ENCODE measurements at regions not wholly inside any gene's neighbourhood (a gene's known extent, or its start where the extent isn't known, plus 50 kb on each side); places are given as distances from the start of the nearest gene placed in this dataset.

DNA sequence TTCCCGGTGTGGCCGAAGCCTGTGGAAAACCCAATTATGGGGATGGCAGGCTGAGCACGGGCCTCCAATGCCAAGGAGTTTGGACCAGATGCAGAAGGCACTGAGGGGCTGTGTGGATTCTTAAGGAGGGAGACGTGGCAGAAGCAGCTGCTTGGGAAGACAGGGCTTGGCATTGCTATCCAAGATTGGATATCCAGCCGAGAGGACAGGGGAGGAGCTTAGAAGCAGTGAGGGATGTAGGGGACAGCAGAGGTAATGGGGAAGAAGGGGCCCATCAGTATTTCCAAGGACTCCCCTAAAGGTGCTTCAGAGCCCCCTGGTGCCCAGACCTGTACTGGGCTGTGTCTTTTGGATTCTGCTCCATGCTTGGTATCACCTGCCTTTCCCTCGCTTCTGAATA lies 112.8 kb upstream of the TLE3 start:
- TF ChIP-seq, protein P1, sequence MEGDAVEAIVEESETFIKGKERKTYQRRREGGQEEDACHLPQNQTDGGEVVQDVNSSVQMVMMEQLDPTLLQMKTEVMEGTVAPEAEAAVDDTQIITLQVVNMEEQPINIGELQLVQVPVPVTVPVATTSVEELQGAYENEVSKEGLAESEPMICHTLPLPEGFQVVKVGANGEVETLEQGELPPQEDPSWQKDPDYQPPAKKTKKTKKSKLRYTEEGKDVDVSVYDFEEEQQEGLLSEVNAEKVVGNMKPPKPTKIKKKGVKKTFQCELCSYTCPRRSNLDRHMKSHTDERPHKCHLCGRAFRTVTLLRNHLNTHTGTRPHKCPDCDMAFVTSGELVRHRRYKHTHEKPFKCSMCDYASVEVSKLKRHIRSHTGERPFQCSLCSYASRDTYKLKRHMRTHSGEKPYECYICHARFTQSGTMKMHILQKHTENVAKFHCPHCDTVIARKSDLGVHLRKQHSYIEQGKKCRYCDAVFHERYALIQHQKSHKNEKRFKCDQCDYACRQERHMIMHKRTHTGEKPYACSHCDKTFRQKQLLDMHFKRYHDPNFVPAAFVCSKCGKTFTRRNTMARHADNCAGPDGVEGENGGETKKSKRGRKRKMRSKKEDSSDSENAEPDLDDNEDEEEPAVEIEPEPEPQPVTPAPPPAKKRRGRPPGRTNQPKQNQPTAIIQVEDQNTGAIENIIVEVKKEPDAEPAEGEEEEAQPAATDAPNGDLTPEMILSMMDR (conservative IDR thresholded peaks at IDR 0.05; ENCODE audit: low read depth, low read length), result 0 out of 2 replicates have a peak, but pooled peaks have one; percentile 12
- no peak for TF ChIP-seq EZH2 (IDR thresholded peaks at IDR 0.05; ENCODE audit: borderline replicate concordance, low read depth, low read length, poor library complexity, severe bottlenecking)

Data from A673 (cell line).